Stimulated activated CD4-positive, alpha-beta T cell treated with anti-CD3 and anti-CD28 coated beads, TNF-alpha, amount 100 ng/mL, for 24 hours (primary cell): ENCODE measurements at regions not wholly inside any gene's neighbourhood (a gene's known extent, or its start where the extent isn't known, plus 50 kb on each side); places are given as distances from the start of the nearest gene placed in this dataset.

Source experiments
- DNase-seq, 3 experiments: peaks; one replicate each; pipeline ENCODE4 v3.0.0-alpha.2; 2020; ENCODE audit warnings: low read depth in 3 of 3

DNA sequence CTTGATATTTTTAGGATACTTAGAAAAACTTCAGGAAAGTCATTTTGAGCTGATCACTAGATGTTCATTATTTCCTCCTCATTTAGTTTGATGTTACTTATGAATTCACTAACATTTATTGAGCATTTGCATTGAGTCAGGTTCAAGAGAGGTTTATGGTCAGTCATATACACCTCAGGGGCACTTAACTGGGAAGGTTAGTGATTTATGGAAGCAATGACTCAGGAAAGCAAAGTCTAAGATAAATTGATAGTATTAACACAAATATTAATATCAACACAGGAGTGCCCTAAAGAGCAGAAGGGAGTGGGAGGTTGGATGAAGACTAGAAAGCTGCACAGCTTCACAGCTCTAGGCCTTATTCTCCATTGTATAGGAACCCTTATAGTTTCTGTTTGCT lies 177.0 kb upstream of the TNFAIP3 start:
- no peak for DNase-seq

DNA sequence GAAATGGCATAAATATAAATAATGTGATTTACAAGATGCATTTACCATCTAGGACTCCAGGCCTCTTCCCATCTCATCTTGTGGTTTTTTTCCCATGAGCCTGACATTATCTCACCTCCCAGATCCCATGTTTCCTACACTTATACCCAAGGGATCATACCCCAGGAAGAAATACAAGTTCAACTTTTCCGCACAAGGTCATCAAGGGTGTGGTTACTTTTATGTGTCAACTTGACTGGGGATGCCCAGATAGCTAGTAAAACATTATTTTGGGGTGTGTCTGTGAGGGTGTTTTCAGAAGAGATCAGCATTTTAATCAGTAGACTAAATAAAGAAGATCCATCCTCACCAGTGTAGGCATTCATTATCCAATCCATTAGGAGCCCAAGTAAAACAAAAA lies 176.3 kb upstream of the TNFAIP3 start:
- no peak for DNase-seq

DNA sequence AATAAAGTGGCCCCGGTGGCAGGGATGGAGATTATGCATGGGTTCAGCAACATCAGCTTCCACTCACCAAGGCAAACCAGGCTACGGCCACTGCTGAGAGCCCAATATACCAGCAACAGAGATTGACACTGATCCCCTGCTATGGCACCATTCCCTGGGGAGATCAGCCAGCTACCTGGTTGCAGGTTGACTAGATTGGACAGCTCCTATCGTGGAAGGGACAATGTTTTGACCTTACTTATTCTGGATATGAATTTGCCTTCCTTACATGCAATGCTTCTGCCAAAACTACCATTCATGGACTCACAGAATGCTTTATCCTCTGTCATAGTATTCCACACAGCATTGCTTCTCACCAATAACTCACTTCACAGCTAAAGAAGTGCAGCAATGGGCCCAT lies 174.8 kb upstream of the TNFAIP3 start:
- no peak for DNase-seq

DNA sequence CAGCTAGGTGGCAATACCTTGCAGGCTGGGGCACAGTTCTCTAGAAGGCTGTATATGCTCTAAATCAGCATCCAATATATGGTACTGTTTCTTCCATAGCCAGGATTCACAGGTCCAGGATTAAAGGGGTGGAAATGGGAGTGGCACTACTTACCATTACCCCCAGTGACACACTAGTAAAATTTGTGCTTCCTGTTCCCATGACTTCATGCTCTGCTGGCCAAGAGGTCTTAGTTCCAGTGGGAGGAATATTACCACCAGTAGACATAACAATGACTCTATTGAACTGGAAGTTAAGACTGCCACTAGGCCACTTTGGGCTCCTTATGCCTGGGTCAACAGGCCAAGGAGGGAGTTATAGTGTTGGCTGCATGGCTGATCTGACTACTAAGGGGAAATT lies 174.3 kb upstream of the TNFAIP3 start:
- DNase-seq, result no peak

DNA sequence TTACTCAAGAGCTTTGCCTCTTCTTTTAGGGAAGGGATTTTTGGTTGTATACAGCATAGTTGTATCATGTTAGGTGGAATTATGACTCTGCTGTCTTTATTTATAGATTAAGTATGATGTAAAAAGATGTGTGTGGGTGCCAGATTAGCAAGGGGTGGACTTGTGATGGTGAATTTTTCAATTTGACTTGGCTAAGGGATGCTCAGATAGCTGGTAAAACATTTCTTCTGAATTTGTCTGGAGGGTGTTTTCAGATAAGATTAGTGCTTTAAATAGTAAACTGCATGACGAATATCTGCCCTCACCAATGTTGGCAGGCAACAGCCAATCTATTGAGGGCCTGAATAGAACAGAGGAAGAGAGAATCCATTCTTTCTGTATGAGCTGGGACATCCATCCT lies 173.3 kb upstream of the TNFAIP3 start:
- no peak for DNase-seq

DNA sequence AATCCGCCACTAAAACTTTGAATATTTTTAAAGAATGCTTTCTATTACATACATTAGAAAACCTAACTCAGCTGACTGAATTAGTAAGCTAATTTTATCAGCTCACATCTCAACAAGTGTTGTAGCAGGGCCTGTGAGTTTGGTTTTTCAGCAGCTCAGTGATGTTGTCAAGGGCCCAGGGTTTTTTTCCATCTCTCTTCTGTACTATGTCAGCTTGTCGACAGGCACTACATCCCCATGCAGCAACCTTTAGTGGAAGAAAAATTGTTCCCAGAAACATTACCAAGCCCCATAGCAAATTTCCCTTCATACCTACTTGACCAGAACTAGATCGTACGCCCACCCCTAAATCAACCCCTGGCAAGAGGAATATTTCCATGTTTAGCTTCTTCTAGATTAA lies 170.3 kb upstream of the TNFAIP3 start:
- DNase-seq, result no peak

DNA sequence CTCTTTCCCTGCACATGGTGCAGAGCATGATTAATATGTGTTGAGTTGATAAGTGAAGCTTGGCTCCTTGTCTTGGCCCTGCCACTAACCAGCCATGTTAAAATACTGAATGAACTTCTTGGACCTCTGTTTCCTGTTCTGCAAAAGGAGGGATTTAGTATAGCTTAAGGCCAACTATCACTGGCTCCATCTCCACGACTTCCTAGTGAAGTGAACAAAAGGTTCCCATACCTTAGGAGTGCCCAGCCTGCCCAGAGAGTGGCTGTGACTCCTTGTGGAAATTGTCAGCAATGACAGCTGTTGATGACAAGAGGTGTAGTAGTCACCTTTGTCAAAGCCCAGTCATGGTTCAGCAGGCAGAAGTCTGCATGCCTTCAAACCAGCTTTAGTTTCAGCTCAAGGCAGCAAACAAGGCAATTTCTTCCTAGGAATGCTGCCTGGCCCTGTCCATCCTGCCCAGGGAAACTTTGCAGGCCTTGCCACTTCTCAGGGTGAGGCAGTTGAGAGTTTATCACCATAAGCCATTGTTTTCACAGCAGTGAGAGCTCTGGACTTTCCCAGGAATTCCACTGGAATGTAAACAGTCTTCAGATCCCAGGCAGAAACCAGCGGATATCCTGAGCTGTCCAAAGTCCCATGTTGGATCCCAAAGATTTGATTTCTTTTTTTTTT lies 169.7 kb upstream of the TNFAIP3 start:
- DNase-seq, result no peak

DNA sequence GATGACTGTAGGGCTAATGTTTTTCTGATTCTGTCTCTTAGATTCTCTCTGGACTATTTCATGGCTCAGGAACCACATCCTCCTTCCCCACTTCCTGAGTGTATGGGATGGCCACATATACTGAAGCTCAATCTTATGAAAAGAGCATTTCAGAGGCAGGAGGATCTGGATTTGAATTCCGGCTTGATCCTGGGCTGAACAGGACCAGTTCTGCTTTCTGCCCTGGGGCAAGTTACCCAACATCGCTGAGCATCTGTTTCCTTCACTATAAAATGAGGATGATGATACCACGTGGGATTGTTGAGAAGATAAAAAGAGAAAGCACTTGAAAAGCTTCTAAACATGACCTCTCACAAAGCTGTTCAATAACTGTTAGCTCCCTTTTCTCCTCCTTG lies 168.4 kb upstream of the TNFAIP3 start:
- DNase-seq, result no peak

DNA sequence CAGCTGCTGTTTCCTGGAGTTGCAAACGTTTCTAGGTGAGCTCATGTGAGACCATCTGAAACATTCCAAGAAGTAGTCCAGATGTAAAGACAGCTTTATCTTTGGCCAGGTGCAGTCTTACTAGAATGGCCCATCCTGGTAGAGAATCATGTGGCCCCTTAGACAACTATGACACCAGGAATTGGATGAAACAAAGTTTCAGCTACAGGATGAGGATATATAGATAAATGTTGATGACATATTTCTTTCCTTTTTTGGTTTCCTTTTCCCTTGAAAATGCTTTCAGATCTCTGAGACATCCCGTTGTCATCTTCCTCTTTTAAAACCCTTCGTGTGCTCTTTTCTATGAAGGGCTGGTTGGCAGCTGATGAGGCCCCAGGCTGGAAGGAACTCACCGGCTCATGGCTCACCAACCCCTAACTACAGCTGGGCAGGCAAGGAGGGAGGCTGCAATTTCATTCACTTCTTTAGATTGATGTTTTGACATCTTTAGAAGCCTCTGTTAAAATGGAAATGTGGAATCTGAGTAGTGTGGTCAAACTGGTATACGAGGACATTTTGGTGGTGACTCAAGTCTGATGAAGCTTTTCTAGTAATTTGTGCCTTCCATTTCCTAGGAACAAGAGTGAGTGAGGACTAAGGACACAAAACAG lies 167.9 kb upstream of the TNFAIP3 start:
- DNase-seq, result peak in 1 of 3 experiments; percentile 46

DNA sequence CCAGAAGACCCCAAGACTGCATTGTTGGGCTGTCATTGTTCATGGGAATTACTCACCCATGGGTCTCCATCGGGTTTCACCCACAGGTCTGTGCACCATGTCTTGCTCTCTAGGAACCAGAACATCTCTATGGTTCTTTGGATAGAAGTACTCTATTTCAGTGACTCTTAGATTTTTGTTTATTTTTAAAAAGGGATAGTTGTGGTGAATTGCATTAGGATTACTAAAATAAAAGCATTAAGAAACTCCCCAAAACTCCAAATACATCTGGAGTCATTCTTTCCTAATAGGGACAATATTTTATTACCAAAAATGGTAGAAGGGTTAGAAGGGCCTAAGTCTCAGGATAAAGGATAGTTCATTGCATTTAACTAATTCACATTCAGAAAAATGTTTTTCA lies 166.9 kb upstream of the TNFAIP3 start:
- DNase-seq, result no peak

DNA sequence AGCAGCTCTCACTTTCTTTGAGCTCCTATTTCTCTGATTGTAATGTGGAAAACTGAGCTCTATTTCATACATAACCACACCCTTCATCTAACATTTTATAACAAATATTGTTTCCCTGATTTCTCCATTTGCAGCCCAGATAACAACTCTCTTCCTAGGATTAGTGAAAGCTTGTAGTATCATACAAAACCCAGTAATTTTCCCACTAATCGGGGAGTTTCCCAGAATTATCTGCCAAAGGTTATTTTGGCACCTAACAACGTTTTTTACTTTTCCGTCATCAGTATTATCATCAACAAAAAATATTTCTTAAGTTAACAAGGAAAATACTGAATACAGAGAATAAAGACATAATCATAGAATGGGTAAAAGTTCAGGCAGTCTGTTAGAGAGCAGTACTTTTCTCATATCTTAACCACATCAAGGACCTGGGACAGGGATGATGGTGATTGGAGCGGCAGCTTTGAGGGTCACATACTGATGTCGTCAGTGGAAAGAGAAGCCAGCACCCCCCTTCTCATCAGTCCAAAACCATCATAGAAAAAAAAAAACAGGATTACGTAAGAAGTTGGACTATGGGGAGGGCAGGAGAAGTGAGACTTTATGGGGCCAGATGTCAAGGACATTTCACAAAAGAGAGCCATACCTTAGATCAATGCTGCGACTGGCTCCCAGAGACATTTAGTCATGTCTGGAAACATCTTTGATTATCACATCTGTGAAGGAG lies 166.1 kb upstream of the TNFAIP3 start:
- no peak for DNase-seq

DNA sequence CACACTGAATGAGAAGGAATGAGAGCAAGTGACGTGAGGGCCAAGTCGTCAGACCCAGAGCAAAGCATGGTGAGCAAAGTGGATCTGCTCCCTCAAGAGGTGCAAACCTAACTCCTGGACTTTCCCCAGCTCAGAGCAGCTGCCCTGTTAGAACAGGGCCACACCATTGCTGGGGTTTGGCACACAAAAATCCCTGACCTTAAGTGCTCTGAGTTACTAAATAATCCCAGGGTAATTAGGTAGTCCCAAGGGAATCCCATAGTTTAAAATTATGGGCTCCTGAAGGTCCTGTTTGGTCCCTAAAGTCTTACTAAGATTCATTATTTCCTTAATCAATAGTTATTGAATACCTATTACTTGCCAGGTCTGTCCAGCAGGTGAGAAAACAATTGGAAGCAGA lies 165.1 kb upstream of the TNFAIP3 start:
- DNase-seq, result no peak

DNA sequence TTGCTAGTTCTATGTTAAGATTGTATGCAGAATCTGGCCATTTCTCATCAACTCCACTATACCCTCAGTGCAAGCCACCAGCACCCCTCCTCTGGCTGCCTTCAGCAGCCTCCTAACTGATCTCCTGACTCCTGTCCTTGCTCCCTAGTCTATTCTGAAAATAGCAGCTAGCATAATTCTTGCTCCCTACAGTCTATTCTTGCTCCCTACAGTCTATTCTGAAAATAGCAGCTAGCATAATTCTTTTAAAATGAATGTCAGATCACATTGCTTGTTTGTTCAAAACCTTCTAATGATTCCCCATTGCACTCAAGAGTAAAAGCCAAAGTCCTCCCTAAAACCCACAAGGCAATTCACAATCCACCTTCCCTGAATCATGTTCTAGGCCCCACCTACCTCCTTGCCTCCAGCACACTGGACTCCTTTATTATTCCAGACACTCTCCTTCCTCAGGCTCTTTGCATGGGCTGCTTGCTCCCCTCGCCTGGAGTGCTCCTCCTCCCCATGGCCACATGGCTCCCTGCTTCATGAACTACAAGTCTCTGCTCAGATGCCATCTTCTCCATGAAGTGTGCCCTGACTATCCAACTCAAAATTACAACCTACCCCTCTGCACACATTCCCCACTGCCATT lies 164.2 kb upstream of the TNFAIP3 start:
- no peak for DNase-seq

DNA sequence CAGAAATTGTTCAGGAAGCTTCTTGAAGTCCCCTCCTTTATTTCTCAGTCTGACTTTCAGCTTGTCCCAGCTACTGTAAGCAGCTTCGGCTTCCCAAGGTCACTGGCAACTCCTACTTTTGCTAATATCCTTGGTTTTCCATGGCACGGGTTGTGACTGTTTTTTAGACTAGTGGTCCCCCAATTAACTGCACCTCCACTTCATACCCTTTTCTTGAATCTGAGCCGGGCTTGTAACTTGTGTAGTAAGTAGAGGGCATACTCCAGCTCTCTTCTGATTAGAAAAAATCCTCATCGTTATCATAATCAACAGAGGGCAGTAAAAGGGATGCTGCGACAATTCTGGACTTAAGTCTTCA lies 162.3 kb upstream of the TNFAIP3 start:
- DNase-seq, result no peak

DNA sequence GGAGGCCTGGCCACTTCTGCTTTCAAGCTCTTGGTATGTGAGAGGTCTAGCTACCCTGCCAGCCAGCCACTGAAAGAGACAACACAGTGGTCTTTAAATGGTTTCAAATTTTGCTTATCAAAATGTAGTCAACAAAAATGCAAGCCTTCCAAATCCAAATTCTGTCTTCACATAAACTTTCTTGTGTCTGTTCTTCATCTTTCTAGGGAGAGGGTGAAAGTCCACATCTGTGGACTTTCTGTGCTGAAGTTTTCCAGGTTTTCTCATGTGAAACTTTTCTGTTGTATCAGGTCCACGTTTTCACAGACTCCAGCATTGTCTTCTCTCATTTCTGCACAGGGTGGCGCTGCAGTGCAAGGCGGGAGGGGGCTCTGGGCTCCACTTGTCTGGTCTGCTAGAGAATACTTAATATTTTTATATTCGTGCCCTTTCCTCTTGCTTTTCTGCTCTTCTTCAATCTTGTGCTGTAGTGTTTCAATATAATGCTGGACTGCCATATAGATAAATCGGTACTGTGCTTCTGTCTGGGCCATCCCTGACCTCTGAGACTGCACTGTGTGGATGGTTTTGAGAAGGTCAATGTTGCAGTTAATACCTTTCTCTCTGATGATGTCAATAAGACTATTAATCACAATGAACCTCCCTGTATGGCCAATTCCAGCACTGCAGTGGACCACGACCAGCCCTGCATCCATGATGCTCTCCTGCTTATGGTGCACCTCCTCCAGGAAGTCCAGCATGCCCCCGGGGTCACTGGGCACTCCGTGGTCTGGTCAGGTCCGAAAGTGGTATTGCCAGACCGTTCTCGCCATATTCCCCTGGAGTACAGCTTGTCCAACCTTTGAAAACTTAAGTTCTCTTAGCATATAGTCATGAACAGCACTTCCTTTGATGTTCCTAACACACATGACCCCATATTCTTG lies 161.6 kb upstream of the TNFAIP3 start:
- DNase-seq, result peak; percentile 53 to 70 (median 55)

DNA sequence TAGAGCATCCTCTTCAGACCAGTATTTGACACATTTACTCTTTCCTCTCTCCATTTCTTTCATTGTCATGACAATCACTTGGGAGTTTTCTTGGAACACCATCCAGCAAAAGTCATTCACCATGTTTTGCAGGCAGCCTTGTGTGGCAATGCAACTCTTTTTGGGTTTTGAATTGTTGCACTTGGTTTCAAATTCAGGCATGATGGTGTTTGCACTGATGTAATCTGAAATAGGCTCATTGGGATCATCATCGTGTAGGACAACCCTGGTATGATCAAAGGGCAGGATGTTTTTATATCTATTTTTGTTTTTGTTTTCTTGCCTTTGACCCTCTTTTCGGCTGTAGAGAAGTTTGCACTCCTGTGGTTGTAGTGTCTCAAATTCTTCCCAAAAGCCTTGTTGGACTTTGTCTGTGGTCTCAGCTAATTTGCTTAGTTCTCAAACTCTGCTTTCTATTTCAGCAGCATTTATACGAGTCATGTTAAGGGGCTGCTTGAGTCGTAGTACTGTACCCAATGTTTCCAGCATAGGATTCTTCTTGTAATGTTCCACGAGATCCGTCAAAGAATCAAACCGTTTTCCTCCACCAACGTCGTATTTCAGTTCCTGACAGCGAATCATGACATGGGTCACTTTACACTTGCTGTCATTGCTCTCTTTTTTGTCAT lies 160.8 kb upstream of the TNFAIP3 start:
- no peak for DNase-seq

DNA sequence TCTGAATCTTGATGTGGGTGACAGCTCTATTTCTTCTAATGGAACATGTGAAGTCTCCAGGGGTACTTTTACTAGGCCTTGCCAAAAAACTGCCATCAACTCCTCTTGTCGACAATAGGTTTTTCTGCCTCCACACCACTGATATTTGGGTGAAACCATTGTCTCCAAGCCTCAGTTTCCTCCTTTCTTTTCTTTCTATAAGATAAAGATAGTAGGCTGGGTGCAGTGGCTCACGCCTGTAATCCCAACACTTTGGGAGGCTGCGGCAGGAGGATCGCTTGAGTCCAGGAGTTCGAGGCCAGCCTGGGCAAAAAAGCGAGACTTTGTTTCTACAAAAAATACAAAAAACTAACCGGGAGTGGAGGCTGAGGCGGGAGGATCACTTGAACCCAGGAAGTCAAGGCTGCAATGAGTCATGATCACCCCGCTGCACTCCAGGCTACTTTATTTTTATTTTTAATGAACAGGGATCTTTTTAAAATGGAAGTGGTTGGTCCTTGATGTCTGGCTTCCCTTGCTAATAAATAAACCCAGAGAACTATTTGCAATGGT lies 159.9 kb upstream of the TNFAIP3 start:
- DNase-seq, result no peak

DNA sequence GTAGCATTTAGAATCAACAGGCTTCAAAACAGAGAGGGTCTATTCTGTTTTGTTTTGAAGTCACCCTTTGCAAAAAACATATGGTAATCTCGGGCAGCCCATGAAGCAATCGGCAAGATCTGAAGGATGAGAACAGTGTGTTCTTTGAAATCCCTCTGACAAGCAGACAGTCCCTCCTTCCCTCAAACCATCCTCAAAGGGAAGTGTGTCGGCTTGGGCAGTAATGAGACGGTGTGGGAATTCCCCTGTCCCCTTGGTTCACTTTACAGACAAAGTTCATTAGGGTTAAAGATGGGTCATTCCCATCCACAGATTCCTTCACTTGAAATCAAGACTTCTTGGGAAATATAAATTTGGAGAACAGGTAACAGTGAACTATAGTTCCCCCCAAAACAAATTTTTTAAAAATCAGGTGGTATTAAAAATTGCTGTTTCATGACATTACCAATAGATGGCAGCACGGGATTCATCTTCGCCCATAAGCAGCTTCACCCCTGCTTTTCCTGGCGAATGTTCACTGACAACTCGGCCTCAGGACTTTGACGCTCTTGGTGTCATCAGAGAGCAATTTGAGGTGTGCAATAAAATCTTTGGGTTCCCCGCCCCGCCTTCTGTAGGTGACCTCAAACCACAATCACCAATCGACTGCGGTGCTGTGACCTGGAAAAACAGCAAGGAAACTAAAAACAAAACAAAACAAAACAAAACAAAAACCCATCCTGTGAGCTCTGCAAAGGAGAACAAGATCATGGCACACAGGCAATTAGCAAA lies 159.3 kb upstream of the TNFAIP3 start:
- peak; percentile 34 to 64 (median 56) for DNase-seq

DNA sequence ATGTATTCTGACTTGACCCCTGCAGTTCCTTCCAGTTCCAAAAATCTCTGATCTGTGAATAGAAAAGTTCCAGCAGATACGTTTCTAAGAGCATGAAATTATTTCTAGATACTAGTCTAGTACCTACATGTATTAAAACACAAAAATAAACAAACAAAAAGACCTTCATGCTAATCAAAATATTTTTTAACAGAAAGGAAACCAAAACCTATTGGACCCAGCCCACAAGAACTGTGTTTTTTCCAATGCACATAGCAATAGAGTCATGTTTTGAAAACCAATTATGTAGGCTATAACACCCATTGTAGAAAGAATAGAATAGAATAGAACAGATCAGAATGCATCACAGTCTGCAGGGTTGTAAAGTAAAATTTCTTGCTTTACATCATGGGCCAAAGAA lies 158.6 kb upstream of the TNFAIP3 start:
- DNase-seq, result no peak
